HepG2 (cell line): ENCODE measurements at regions not wholly inside any gene's neighbourhood (a gene's known extent, or its start where the extent isn't known, plus 50 kb on each side); places are given as distances from the start of the nearest gene placed in this dataset.

Source experiments
- ATAC-seq: fragments of 200-7000 bp; cut with Tn5 transposase; 3 replicates; pipeline ENCODE4 v1.9.1; 2020; ENCODE audit warnings: mild to moderate bottlenecking, moderate library complexity
- BruUV-seq: library from RNA; stranded (reverse); fragments of 400-500 nt; replicated peaks from 2 replicates; lab custom pipeline; 2021; lab: Mats Ljungman, UMichigan
- CTCF ChIA-PET: fragments of 300-600 bp; formaldehyde crosslinking; extraction: SDS; loops from one replicate; lab custom pipeline; 2021; ENCODE audit warnings: low total read pairs, inconsistent platforms, low intra/inter-chr PET ratio; lab: Yijun Ruan, JAX
- POLR2A ChIA-PET: fragments of 350-600 bp; sonication (Branson Sonifier 250); formaldehyde crosslinking; loops from one replicate; lab custom pipeline; 2020; ENCODE audit warnings: antibody characterized with exemption, inconsistent platforms; lab: Yijun Ruan, JAX
- DNase-seq: peaks from one replicate; pipeline ENCODE4 v3.0.0-alpha.2; 2015; ENCODE audit warnings: low spot score
- FAIRE-seq: peaks from 3 replicates; lab custom pipeline; 2011; peaks lifted over from hg19 to GRCh38; lab: Jason Lieb, UNC
- H2AFZ ChIP-seq: one replicate; pipeline ENCODE4 v1.6.1; 2011; ENCODE audit warnings: low read length, inconsistent platforms
- H3K27ac ChIP-seq: fragments of 300-600 bp; 3 replicates; pipeline ENCODE4 v1.8.0; 2011; ENCODE audit warnings: mixed run types, mild to moderate bottlenecking, mixed read lengths, low read length, inconsistent platforms; ENCODE audit not compliant: insufficient read depth; ENCODE audit errors: extremely low read length
- H3K27me3 ChIP-seq, 2 experiments: fragments of 200-600 bp in 1 of 2; 2 replicates in 1 of 2; 3 replicates in 1 of 2; pipeline versions ENCODE4 v1.6.0 to v1.8.0; 2011; ENCODE audit warnings: low read length in 2 of 2, mild to moderate bottlenecking in 2 of 2, moderate library complexity in 2 of 2, inconsistent platforms in 1 of 2; ENCODE audit not compliant: insufficient read depth in 2 of 2, control insufficient read depth in 1 of 2
- H3K36me3 ChIP-seq, 2 experiments: fragments of 200-600 bp in 1 of 2; replicated peaks in 1 of 2; 2 replicates in 1 of 2; 3 replicates in 1 of 2; pipeline versions ENCODE4 v1.5.1 to v1.8.0; 2011; ENCODE audit warnings: low read length in 2 of 2, inconsistent platforms in 1 of 2; ENCODE audit not compliant: insufficient read depth in 2 of 2, control insufficient read depth in 1 of 2
- H3K4me1 ChIP-seq: 2 replicates; pipeline ENCODE4 v1.5.1; 2012; ENCODE audit warnings: low read length, inconsistent platforms; ENCODE audit not compliant: insufficient read depth
- H3K4me2 ChIP-seq: 2 replicates; pipeline ENCODE4 v1.6.0; 2011; ENCODE audit warnings: low read depth, low read length, inconsistent platforms
- H3K4me3 ChIP-seq, 3 experiments: fragments of 200-600 bp in 1 of 3; sonication (generic), shearing (Covaris generic) in 1 of 3; replicated peaks in 1 of 3; 2 replicates each; pipeline ENCODE4 v1.5.1; 2011 to 2016; ENCODE audit warnings: low read length in 3 of 3, inconsistent platforms in 2 of 3, low read depth in 2 of 3, mild to moderate bottlenecking in 2 of 3, control low read depth in 1 of 3, mixed read lengths in 1 of 3; ENCODE audit not compliant: insufficient read depth in 1 of 3
- H3K79me2 ChIP-seq: one replicate; pipeline ENCODE4 v1.6.1; 2011; ENCODE audit warnings: low read length, inconsistent platforms; ENCODE audit not compliant: insufficient read depth
- H3K9ac ChIP-seq: 2 replicates; pipeline ENCODE4 v1.6.0; 2011; ENCODE audit warnings: mild to moderate bottlenecking, low read depth, low read length, inconsistent platforms; ENCODE audit not compliant: insufficient read depth
- H3K9me3 ChIP-seq: 2 replicates; pipeline ENCODE4 v1.5.1; 2012; ENCODE audit warnings: mild to moderate bottlenecking, low read length
- H4K20me1 ChIP-seq: 2 replicates; pipeline ENCODE4 v1.6.0; 2011; ENCODE audit warnings: inconsistent platforms, mild to moderate bottlenecking, low read length, moderate library complexity; ENCODE audit not compliant: insufficient read depth
- CENPBD1 ChIP-seq: sonication (generic); formaldehyde crosslinking; IDR thresholded peaks from 2 replicates; pipeline ENCODE4 v1.8.0; 2022; ENCODE audit warnings: missing genetic modification reagents, low read depth, mild to moderate bottlenecking, borderline replicate concordance
- EZH2 ChIP-seq: conservative IDR thresholded peaks from 2 replicates; pipeline ENCODE4 v1.6.1; 2012; ENCODE audit warnings: mild to moderate bottlenecking, low read depth, low read length, moderate library complexity
- NONO ChIP-seq, 2 experiments: fragments of 450-650 bp in 1 of 2; sonication (generic) in 1 of 2; formaldehyde crosslinking in 1 of 2; IDR thresholded peaks in 1 of 2; conservative IDR thresholded peaks in 1 of 2; 2 replicates each; pipeline versions ENCODE4 v1.6.1 to v1.8.0; 2017 to 2022; ENCODE audit warnings: mild to moderate bottlenecking in 1 of 2, missing genetic modification reagents in 1 of 2, moderate library complexity in 1 of 2
- SP4 ChIP-seq: sonication (generic); formaldehyde crosslinking; IDR thresholded peaks from 2 replicates; pipeline ENCODE4 v1.8.1; 2023; ENCODE audit warnings: mild to moderate bottlenecking, missing genetic modification reagents
- SP5 ChIP-seq: IDR thresholded peaks from 2 replicates; pipeline ENCODE4 v1.6.1; 2016; ENCODE audit warnings: low read depth, borderline replicate concordance
- THAP7 ChIP-seq: sonication (generic); formaldehyde crosslinking; IDR thresholded peaks from 2 replicates; pipeline ENCODE4 v1.8.1; 2023; ENCODE audit warnings: mild to moderate bottlenecking, missing genetic modification reagents
- WGBS: methylation state at CpG from one replicate; pipeline ENCODE4 v1.1.6; 2017; ENCODE audit warnings: low lambda C conversion rate; 5-methylcytosine and 5-hydroxymethylcytosine counted together
- in situ Hi-C: cut with HindIII; loops from 2 replicates; pipeline ENCODE4 v1.10.0; 2017; ENCODE audit warnings: low pct_unique_long_range_greater_than_20kb; ENCODE audit not compliant: extremely low pct_ligation_motif_present
- intact Hi-C: fragments of 100-400 bp; cut with micrococcal nuclease; formaldehyde crosslinking; loops from one replicate; pipeline ENCODE4 v1.10.0; 2022; ENCODE audit not compliant: unreplicated experiment

- no peak overlapping the region for H3K27ac ChIP-seq
- WGBS: 75% methylated on average over 17 of the region's 17 CpGs
- H3K4me2 ChIP-seq: peak overlapping the region; percentile 80
- H3K27me3 ChIP-seq: no peaks in the 10 kb centered on the region
- no peak for FAIRE-seq
- CTCF ChIA-PET: no interaction called here
- H3K36me3 ChIP-seq: no peaks in the 10 kb centered on the region
- no peaks in the 10 kb centered on the region for H4K20me1 ChIP-seq
- intact Hi-C loops: loop anchor here (5.0 kb wide), 3 partner anchors 56 to 336 kb away; no protein-coding TSS in a partner anchor
- no TSS peak for BruUV-seq
- POLR2A ChIA-PET: no interaction called here
- no peak for DNase-seq
- H3K4me3 ChIP-seq: peak overlapping the region in 1 of 3 experiments; percentile 53; a peak in 3 of 6 replicates
- TF ChIP-seq SP5 (CRISPR knock-in tag) (peak; percentile 56; the same call in 1 of the 2 replicates), NONO (IDR thresholded peaks at IDR 0.05) (no peak), NONO (CRISPR knock-in tag; conservative IDR thresholded peaks at IDR 0.05) (0 out of 2 replicates have a peak, but pooled peaks have one; percentile 21), CENPBD1 (CRISPR knock-in tag) (no peak), SP4 (CRISPR knock-in tag) (no peak)
- H3K4me1 ChIP-seq: peaks cover 62% of the 10 kb centered on the region
- in situ Hi-C loops: no loop called here
- no peak overlapping the region; the same call in 1 of the 2 replicates for H3K9ac ChIP-seq
- peak; percentile 19 for ATAC-seq
- no peaks in the 10 kb centered on the region for H3K9me3 ChIP-seq
- H3K79me2 ChIP-seq: no peaks in the 10 kb centered on the region
- no peak overlapping the region for H2AFZ ChIP-seq
Observed at GRCh38 chr13:40403509-40404241, 262.8 kb downstream of the FOXO1 start.

GRCh38 chr13:40404407-40404806 is 262.0 kb downstream of the FOXO1 start:
- intact Hi-C loops (loop anchor here (5.0 kb wide), 3 partner anchors 57 to 337 kb away; no protein-coding TSS in a partner anchor), in situ Hi-C loops (no loop called here)
- no peaks in the 10 kb centered on the region for H3K27me3 ChIP-seq
- H3K36me3 ChIP-seq: no peaks in the 10 kb centered on the region
- H3K27ac ChIP-seq: no peak overlapping the region
- no peak overlapping the region for H3K4me3 ChIP-seq
- ChIA-PET POLR2A (no interaction called here), CTCF (no interaction called here)
- peaks cover 64% of the 10 kb centered on the region for H3K4me1 ChIP-seq
- no peak overlapping the region for H3K9ac ChIP-seq
- BruUV-seq: no TSS peak
- WGBS: 95% methylated on average over 6 of the region's 6 CpGs
- H3K4me2 ChIP-seq: no peak overlapping the region
- TF ChIP-seq EZH2 (no peak), THAP7 (CRISPR knock-in tag) (no peak)
- no peaks in the 10 kb centered on the region for H4K20me1 ChIP-seq
- ATAC-seq (no peak), FAIRE-seq (no peak), DNase-seq (no peak)
- no peak overlapping the region for H2AFZ ChIP-seq
- H3K9me3 ChIP-seq: no peaks in the 10 kb centered on the region
- no peaks in the 10 kb centered on the region for H3K79me2 ChIP-seq
